ENCODE measurements at regions not wholly inside any gene's neighbourhood (a gene's known extent, or its start where the extent isn't known, plus 50 kb on each side); places are given as distances from the start of the nearest gene placed in this dataset.

- TF ChIP-seq POU6F1 (CRISPR knock-in tag; IDR thresholded peaks at IDR 0.05; ENCODE audit: borderline replicate concordance, low read depth) = no peak
- no peak for TF ChIP-seq RARB (CRISPR knock-in tag; IDR thresholded peaks at IDR 0.05)
- no peak for TF ChIP-seq PATZ1 (CRISPR knock-in tag; IDR thresholded peaks at IDR 0.05; ENCODE audit: borderline replicate concordance)
- TF ChIP-seq ISL1 (CRISPR knock-in tag; IDR thresholded peaks at IDR 0.05) = no peak
- TF ChIP-seq ZC3H10 (CRISPR knock-in tag; IDR thresholded peaks at IDR 0.05) = no peak
- no peak for TF ChIP-seq ZNF565 (CRISPR knock-in tag; conservative IDR thresholded peaks at IDR 0.05; ENCODE audit: low read depth)
- no peak for TF ChIP-seq ESRRG (CRISPR knock-in tag; IDR thresholded peaks at IDR 0.05)
- no peak for TF ChIP-seq ZFP3 (CRISPR knock-in tag; IDR thresholded peaks at IDR 0.05)
- no peak for TF ChIP-seq ARNTL (CRISPR knock-in tag; IDR thresholded peaks at IDR 0.05; ENCODE audit: borderline replicate concordance, low read depth)
- no peak for TF ChIP-seq PPARA (CRISPR knock-in tag; IDR thresholded peaks at IDR 0.05; ENCODE audit: borderline replicate concordance)
These were observed 424.9 kb upstream of the ALCAM start (continued) for GRCh38 chr3:104941785-104942184.

DNA sequence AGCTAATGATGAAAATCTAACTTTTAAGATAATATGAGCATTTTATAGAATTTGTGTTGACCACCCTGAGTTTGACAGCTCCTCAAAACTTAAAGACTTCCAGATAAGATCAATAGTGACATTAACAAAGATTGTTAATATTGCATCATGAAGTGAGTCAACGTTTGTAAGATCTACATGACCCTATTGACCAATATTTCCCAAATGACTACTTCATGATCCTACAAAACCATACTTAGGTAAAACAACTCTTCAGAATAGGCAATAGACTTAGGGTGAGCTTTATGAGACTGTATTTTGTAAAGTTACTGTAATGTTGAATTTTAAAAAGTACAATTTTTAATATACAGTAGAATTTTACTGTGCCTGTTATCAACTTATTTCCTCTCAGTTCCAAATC, 422.7 kb upstream of the ALCAM start:
- ATAC-seq = no peak
- TF ChIP-seq ARNTL (CRISPR knock-in tag; IDR thresholded peaks at IDR 0.05; ENCODE audit: borderline replicate concordance, low read depth) = no peak
- TF ChIP-seq OSR1 (CRISPR knock-in tag; IDR thresholded peaks at IDR 0.05) = no peak
- no peak for TF ChIP-seq CREB5 (CRISPR knock-in tag; IDR thresholded peaks at IDR 0.05; ENCODE audit: low read depth)
- TF ChIP-seq ZNF70 (CRISPR knock-in tag; IDR thresholded peaks at IDR 0.05) = no peak
- no peak for TF ChIP-seq POU6F1 (CRISPR knock-in tag; IDR thresholded peaks at IDR 0.05; ENCODE audit: borderline replicate concordance, low read depth)
- no peak for TF ChIP-seq CSDC2 (CRISPR knock-in tag; IDR thresholded peaks at IDR 0.05)
- TF ChIP-seq BACH2 (CRISPR knock-in tag; IDR thresholded peaks at IDR 0.05; ENCODE audit: borderline replicate concordance) = no peak
- no peak for TF ChIP-seq TSHZ2 (CRISPR knock-in tag; IDR thresholded peaks at IDR 0.05)
- no peak for TF ChIP-seq ZC3H10 (CRISPR knock-in tag; IDR thresholded peaks at IDR 0.05)
- TF ChIP-seq TCF4 (CRISPR knock-in tag; IDR thresholded peaks at IDR 0.05; ENCODE audit: borderline replicate concordance) = no peak

GRCh38 chr3:104947943-104948342, 418.8 kb upstream of the ALCAM start:
- ATAC-seq = no peak
- TF ChIP-seq TCF4 (CRISPR knock-in tag; IDR thresholded peaks at IDR 0.05; ENCODE audit: borderline replicate concordance) (no peak), ZC3H10 (CRISPR knock-in tag; IDR thresholded peaks at IDR 0.05) (no peak), ARNTL (CRISPR knock-in tag; IDR thresholded peaks at IDR 0.05; ENCODE audit: borderline replicate concordance, low read depth) (no peak), PPARA (CRISPR knock-in tag; IDR thresholded peaks at IDR 0.05; ENCODE audit: borderline replicate concordance) (no peak), ZNF70 (CRISPR knock-in tag; IDR thresholded peaks at IDR 0.05) (no peak), ESRRG (CRISPR knock-in tag; IDR thresholded peaks at IDR 0.05) (no peak), CSDC2 (CRISPR knock-in tag; IDR thresholded peaks at IDR 0.05) (no peak), CREB5 (CRISPR knock-in tag; IDR thresholded peaks at IDR 0.05; ENCODE audit: low read depth) (no peak), POU6F1 (CRISPR knock-in tag; IDR thresholded peaks at IDR 0.05; ENCODE audit: borderline replicate concordance, low read depth) (no peak), PATZ1 (CRISPR knock-in tag; IDR thresholded peaks at IDR 0.05; ENCODE audit: borderline replicate concordance) (no peak), GLIS3 (CRISPR knock-in tag; IDR thresholded peaks at IDR 0.05) (no peak), ZFP30 (CRISPR knock-in tag; IDR thresholded peaks at IDR 0.05) (no peak), RARB (CRISPR knock-in tag; IDR thresholded peaks at IDR 0.05) (no peak)
- TF ChIP-seq, protein P1, sequence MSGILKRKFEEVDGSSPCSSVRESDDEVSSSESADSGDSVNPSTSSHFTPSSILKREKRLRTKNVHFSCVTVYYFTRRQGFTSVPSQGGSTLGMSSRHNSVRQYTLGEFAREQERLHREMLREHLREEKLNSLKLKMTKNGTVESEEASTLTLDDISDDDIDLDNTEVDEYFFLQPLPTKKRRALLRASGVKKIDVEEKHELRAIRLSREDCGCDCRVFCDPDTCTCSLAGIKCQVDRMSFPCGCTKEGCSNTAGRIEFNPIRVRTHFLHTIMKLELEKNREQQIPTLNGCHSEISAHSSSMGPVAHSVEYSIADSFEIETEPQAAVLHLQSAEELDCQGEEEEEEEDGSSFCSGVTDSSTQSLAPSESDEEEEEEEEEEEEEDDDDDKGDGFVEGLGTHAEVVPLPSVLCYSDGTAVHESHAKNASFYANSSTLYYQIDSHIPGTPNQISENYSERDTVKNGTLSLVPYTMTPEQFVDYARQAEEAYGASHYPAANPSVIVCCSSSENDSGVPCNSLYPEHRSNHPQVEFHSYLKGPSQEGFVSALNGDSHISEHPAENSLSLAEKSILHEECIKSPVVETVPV (CRISPR knock-in tag; IDR thresholded peaks at IDR 0.05) = no peak
